ENCODE measurements at regions not wholly inside any gene's neighbourhood (a gene's known extent, or its start where the extent isn't known, plus 50 kb on each side); places are given as distances from the start of the nearest gene placed in this dataset.
A peak's percentile ranks its signal among the peaks of the same experiment; 100 is the strongest.

DNA sequence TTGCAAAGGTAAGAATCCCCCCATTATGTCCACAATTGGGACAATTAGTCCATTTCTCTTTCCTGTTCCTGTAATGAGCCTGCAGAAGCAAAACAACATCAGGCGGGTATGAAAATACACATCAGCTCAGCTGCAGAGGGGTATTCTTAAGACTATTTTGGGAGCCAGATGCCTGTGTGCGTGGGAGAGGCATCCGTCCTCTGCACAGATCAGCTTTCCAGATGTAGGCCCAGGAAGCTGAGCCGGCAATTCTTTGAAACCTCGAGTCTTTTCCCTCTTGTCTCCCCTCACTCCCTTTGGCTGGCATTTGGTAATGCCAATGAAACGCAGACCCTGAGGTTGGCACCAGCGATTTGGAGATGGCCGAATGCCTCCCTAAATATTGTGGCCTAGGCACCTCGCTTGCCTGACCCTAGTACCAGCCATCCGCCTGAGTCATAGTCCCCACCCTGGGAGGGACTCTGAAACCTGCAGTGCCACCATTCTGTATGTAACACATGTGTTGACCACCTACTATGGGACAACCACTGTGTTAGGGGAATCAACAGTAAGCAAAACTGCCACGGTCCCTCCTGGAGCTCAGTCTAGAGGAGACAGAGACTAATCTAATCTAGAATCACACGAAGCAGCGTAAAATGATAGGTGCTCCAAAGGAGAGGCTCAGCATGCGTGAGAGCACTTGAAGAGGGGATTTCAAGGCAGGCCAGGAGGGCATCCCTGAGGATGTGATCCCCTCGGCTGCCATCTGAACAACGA lies 603.0 kb downstream of the MATN1 start:
- Histone ChIP-seq H3K27me3 (no peaks in the 10 kb centered on the region), H3K4me3 (replicated peaks in 1 of 3) (no peak overlapping the region), H3K4me1 (no peaks in the 10 kb centered on the region), H3K36me3 (no peaks in the 10 kb centered on the region), H3K27ac (no peak overlapping the region), H3K9me3 (no peaks in the 10 kb centered on the region)
- WGBS, 2 donors = 76 to 81% methylated on average over 12 to 16 of the region's 16 CpGs
- intact Hi-C loops (cut with DNase I) = no loop called here
- TF ChIP-seq, protein P1, sequence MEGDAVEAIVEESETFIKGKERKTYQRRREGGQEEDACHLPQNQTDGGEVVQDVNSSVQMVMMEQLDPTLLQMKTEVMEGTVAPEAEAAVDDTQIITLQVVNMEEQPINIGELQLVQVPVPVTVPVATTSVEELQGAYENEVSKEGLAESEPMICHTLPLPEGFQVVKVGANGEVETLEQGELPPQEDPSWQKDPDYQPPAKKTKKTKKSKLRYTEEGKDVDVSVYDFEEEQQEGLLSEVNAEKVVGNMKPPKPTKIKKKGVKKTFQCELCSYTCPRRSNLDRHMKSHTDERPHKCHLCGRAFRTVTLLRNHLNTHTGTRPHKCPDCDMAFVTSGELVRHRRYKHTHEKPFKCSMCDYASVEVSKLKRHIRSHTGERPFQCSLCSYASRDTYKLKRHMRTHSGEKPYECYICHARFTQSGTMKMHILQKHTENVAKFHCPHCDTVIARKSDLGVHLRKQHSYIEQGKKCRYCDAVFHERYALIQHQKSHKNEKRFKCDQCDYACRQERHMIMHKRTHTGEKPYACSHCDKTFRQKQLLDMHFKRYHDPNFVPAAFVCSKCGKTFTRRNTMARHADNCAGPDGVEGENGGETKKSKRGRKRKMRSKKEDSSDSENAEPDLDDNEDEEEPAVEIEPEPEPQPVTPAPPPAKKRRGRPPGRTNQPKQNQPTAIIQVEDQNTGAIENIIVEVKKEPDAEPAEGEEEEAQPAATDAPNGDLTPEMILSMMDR (IDR thresholded peaks at IDR 0.05) = no peak
- no peak for TF ChIP-seq POLR2A (IDR thresholded peaks at IDR 0.05)
- no peak for DNase-seq

DNA sequence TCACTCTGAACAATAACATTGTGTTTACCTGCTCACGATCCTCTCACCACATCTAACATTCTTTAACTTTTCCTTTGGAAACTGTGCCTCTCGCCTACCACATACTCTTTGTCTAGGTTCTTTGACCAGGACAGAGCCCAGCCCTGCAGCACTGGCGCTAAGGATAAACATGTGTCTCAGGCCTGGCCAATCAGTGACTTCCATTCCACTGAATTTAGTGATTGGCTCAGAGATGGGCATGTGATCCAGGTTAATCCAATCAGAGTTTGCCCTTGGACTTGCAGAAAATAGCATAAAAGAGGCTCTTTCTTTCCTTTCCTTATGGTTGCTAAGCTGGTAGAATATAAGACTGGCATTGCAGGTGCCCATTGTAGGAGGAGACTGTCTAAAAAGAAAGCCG lies 605.7 kb downstream of the MATN1 start:
- Histone ChIP-seq H3K27ac (no peak overlapping the region), H3K4me1 (no peaks in the 10 kb centered on the region), H3K9me3 (no peaks in the 10 kb centered on the region), H3K27me3 (no peaks in the 10 kb centered on the region), H3K36me3 (no peaks in the 10 kb centered on the region), H3K4me3 (replicated peaks in 1 of 3) (no peak overlapping the region)
- 87 to 88% methylated on average over 4 of the region's 4 CpGs for WGBS, 2 donors
- intact Hi-C loops (cut with DNase I) = no loop called here
- TF ChIP-seq, protein P1 (IDR thresholded peaks at IDR 0.05) = no peak
- TF ChIP-seq POLR2A (IDR thresholded peaks at IDR 0.05) = no peak
- no peak for DNase-seq

DNA sequence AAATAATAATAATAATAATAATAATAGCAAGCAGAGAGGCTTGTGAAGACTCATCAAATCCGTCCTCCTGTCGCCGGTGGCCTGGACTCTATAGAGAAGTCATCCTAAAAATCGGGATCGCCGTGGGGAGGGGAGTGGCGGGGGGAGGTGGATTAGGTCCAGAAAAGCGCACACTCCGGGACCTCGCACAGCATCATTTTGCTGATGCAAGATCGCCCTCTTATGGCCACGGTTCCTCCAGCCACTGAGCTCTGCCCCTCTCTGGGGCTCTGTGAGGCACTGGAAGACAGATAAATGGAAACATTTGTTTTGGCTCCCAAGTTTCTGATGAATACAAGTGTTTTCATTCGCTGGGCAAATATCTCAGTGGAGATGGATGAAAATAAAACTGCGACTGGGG lies 612.0 kb downstream of the MATN1 start:
- peak; percentile 25 to 29 for DNase-seq
- TF ChIP-seq, protein P1 (IDR thresholded peaks at IDR 0.05) = peak in 4 of 6 experiments; percentile 28 to 47 (median 37)
- TF ChIP-seq POLR2A (IDR thresholded peaks at IDR 0.05) = no peak
- no peaks in the 10 kb centered on the region for H3K9me3 ChIP-seq
- H3K36me3 ChIP-seq = no peaks in the 10 kb centered on the region
- no peaks in the 10 kb centered on the region for H3K4me1 ChIP-seq
- no peaks in the 10 kb centered on the region for H3K27me3 ChIP-seq
- no peak overlapping the region for H3K4me3 ChIP-seq (replicated peaks in 1 of 3)
- H3K27ac ChIP-seq = no peak overlapping the region
- intact Hi-C loops (cut with DNase I) = no loop called here
- 1 to 2% methylated on average over 14 of the region's 14 CpGs for WGBS, 2 donors

DNA sequence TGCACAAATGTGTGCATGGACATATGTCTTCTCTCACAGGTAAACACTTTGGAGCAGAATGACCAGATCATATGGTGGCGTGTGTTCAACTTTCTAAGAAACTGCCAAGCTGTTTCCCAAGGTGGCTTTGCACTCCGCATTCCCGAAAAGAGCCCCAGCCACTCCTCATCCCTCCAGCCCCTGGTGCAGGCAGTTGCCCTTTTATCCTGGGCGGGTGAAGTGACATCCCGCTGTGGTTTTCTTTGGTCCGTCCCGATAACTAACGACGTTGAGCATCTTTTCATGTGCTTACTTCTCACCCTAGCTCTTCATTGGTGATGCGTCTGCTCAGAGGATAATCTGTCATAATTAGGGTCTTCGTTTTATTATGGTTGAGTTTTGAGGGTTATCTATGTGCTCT lies 612.5 kb downstream of the MATN1 start:
- Histone ChIP-seq H3K4me3 (replicated peaks in 1 of 3) (no peak overlapping the region), H3K36me3 (no peaks in the 10 kb centered on the region), H3K9me3 (no peaks in the 10 kb centered on the region), H3K27me3 (no peaks in the 10 kb centered on the region), H3K4me1 (no peaks in the 10 kb centered on the region), H3K27ac (no peak overlapping the region)
- 47 to 54% methylated on average over 11 of the region's 11 CpGs for WGBS, 2 donors
- no peak for DNase-seq
- intact Hi-C loops (cut with DNase I) = no loop called here
- TF ChIP-seq, protein P1 (IDR thresholded peaks at IDR 0.05) = no peak
- TF ChIP-seq POLR2A (IDR thresholded peaks at IDR 0.05) = no peak

DNA sequence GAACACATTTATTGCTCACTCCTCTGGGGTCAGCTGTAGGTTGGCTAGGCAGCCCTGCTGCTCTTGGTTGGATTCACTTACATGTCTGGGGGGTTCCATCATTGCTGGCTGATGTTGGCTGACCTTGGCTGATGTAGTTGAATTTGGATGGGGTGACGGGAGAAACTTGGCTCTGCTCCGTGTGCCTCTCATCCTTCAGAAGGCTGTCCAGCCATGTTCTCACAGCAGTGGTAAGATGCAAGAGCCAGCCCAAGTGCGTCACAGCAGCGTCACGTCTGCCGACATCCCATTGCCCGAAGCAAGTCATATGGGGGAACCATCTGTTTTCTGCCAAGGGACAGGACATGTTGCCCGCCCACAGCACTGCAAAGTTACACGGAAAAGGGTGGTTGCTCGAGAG lies 613.5 kb downstream of the MATN1 start:
- 68 to 70% methylated on average over 10 of the region's 10 CpGs for WGBS, 2 donors
- Histone ChIP-seq H3K4me1 (no peaks in the 10 kb centered on the region), H3K27me3 (no peaks in the 10 kb centered on the region), H3K27ac (no peak overlapping the region), H3K36me3 (no peaks in the 10 kb centered on the region), H3K9me3 (no peaks in the 10 kb centered on the region), H3K4me3 (replicated peaks in 1 of 3) (no peak overlapping the region)
- TF ChIP-seq, protein P1 (IDR thresholded peaks at IDR 0.05) = no peak
- no peak for TF ChIP-seq POLR2A (IDR thresholded peaks at IDR 0.05)
- DNase-seq = no peak
- intact Hi-C loops (cut with DNase I) = loop anchor here (10.0 kb wide), 1 partner anchor 875 kb away; the partner anchor contains the start of genes MECR and PTPRU

Measured in thyroid gland (tissue), 4 donors.